GM11168 (cell line): ENCODE measurements at regions not wholly inside any gene's neighbourhood (a gene's known extent, or its start where the extent isn't known, plus 50 kb on each side); places are given as distances from the start of the nearest gene placed in this dataset.

ENCODE experiments used
- in situ Hi-C: fragments of 300-500 bp; cut with MboI; formaldehyde crosslinking; loops from one replicate; pipeline ENCODE4 v1.12.0; 2022; ENCODE audit warnings: low sequenced_read_pairs; ENCODE audit not compliant: unreplicated experiment

- in situ Hi-C loops = loop anchor here (10.0 to 25.0 kb wide), 3 partner anchors 279 to 604 kb away; no protein-coding TSS in a partner anchor
Observed at GRCh38 chr9:3733527-3734262, 207.9 kb upstream of the RFX3 start.

DNA sequence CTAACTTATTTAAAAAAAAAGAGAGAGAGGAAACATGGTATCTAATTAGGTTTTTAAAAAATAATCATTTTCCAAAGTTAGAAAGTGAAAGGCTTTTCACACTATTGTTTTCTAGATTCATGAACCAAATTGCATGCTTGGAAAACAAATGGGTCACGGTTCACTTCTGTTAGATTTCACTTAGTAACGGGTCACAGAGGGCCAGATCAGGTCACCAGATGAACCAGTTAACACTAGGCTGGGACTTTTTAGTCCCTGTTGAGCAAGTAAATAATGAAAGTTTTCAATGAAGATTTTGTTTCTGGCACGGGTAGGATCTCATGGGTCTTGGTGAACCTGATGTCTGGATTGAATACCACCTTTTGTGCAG is 207.2 kb upstream of the RFX3 start:
- in situ Hi-C loops = loop anchor here (10.0 to 25.0 kb wide), 3 partner anchors 278 to 604 kb away; no protein-coding TSS in a partner anchor

GRCh38 chr9:3732077-3733038 is 206.6 kb upstream of the RFX3 start:
- in situ Hi-C loops = loop anchor here (10.0 to 25.0 kb wide), 3 partner anchors 278 to 605 kb away; no protein-coding TSS in a partner anchor

GRCh38 chr9:3730511-3730922 is 204.7 kb upstream of the RFX3 start:
- in situ Hi-C loops = loop anchor here (10.0 to 25.0 kb wide), 3 partner anchors 276 to 607 kb away; no protein-coding TSS in a partner anchor

DNA sequence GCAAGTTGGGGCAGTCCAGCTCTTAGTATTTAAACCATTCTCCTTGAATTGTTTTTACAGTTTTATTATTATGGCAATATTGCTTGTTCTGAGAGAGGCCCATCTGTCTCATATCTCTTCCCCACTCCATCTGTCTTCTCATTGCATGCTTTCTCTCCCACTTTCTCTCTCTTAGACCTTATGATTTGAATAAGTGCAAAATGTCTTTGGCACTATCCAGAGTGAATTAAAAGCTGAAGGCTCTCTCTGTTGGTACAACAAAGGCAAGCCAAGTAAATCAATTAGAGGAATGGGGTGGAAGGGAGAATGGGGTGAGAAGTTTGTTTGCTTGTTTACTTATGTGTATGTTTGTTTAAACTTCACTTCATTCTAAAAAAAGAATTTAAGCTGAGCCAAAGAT is 195.3 kb upstream of the RFX3 start:
- in situ Hi-C loops = no loop called here

GRCh38 chr9:3719286-3719685 is 193.5 kb upstream of the RFX3 start:
- in situ Hi-C loops = no loop called here

DNA sequence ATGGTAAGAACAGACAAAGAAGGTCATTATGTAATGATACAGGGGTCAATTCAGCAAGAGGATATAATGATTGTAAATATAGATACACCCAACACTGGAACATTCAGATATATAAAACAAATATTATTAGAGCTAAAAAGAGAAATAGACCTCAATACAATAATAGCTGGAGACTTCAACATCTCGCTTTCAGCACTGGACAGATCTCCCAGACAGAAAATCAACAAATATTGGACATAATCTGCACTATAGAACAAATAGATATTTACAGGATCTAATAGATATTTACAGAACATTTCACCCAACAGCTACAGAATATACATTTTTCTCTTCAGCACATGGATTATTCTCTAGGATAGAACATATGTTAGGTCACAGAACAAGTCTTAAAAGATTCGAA is 190.6 kb upstream of the RFX3 start:
- in situ Hi-C loops = no loop called here

- in situ Hi-C loops = no loop called here
Observed at GRCh38 chr9:3708751-3709150, 182.9 kb upstream of the RFX3 start.

- in situ Hi-C loops = no loop called here
Observed at GRCh38 chr9:3704890-3705289, 179.1 kb upstream of the RFX3 start.

DNA sequence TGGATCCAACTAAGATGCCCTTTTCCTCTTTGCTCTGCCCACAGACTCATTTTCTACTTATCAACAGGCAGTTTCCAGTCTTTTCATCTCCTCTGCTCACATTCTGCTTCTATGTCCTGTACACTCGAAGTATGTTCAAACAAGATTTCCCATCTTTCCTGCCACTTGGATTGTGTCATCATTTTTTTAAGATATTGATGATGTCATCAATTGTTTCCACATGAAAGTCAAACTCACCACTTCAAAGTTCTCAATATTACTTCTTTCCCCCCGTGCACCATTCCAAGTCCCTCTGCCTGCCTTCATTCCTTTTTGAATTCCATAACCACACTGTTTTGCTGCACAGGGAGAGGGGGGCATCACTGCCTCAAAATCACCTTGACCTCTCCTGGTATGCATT is 175.0 kb upstream of the RFX3 start:
- in situ Hi-C loops = no loop called here

GRCh38 chr9:3699883-3700282 is 174.1 kb upstream of the RFX3 start:
- in situ Hi-C loops = no loop called here

DNA sequence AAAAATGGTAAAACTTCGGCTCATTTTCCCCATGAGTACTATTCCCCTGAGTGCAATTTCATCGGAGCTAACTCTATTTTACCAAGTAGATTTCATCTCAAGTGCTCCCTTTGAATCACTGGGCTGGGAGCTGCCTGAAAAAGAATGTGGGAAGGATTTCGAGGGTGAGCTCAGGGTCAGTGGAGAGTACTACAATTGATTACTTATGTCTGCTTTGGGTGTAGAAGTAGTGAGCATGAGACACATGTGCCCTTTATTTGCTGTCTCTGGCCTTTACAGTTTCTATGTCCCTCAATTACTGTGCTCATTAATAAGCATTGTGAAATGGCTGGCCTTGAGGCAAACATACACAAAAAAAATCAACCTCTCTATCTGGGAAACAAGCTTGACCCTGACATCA is 172.7 kb upstream of the RFX3 start:
- in situ Hi-C loops = no loop called here

DNA sequence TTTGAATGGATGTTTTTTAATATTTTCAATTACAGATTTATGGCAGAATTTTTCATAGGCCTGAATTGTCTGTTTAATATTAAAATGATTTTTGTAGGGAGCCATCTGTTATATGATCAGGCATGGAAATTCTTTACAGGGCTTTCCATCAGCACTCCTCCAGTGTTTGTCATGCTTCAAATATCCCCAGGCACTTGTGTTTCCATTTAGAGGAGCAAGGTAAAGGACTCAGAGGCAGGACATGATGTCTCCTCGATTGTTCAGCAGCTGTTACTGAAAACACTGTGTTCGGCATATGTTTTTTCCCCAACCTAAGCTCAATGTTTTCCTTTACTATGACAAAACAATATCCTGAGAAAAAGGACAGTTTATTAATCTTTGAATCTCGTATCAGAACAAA is 172.3 kb upstream of the RFX3 start:
- in situ Hi-C loops = no loop called here

DNA sequence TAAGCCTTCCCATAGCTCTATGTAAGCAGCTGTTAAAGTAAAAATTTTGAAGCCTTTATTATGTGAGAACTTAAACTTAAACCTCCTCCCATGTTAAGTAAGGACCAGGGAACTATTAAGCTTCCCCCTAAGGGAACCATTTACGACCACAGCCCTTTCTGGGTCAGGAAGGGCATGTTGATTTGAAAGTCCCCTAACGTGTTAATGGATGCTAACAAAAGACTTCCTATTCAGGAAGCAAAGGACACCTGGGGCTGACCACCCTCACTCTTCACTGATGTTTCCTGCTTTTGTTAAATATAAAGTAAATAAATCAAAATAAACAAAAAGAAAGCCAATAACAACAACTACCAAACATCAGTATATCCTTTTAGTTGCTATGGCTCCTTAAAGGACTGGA is 170.6 kb upstream of the RFX3 start:
- in situ Hi-C loops = no loop called here

- in situ Hi-C loops = no loop called here
Observed at GRCh38 chr9:3692606-3693005, 166.8 kb upstream of the RFX3 start.

DNA sequence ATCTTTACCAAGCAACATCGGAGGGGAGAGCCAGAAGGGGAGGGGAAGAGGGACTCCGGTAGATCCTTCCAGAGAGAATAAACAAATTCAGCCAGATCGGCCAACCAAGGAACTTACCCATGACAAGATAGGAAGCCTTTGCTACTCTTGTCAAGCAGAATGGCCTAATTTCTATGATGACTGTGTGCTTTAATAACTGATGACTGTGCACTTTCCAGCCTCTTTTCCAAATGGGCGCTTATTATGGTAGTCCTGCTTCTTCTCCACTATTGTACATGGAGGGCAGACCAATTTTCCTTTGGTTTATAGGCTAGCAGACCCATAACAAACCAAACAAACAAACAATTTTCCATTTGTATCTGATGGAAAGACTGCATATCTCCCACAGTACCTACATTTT is 163.8 kb upstream of the RFX3 start:
- in situ Hi-C loops = no loop called here

DNA sequence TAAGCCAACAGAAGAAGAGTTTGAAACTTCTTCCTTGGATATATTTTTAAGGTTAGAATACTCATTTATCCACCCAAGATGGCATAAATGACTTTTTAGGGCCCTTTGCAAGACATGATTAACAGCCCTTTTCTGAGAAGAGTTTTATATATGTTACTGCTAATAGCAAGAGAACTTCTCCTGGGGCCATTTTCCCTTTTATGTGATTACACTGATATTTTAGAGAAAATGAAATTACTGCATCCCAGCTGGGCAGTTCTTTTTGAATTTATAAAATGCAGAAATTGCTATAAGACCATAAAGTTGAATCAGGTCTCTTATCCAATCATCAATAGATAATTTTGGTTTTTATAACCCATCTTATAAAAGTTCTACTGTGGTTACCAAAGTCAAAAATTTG is 161.3 kb upstream of the RFX3 start:
- in situ Hi-C loops = no loop called here

DNA sequence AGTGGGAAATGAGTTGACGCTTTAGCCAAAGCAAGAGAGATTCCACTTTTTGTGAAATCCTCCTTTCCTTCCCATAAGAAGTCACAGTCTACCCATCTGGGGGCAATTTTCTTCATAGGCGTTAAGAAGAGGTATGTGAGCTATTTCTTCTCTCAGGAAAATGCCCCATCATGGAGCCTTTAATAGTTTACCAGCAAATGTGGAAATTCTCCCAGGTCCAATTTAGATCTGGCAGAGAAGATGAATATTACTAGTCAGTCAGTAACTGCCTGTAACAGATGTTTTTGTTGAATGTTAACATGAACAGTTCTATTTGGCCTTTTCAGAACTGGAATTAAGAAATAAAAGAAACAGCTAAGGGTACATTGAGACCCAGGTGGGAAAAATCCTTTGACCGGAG is 156.4 kb upstream of the RFX3 start:
- in situ Hi-C loops = no loop called here

DNA sequence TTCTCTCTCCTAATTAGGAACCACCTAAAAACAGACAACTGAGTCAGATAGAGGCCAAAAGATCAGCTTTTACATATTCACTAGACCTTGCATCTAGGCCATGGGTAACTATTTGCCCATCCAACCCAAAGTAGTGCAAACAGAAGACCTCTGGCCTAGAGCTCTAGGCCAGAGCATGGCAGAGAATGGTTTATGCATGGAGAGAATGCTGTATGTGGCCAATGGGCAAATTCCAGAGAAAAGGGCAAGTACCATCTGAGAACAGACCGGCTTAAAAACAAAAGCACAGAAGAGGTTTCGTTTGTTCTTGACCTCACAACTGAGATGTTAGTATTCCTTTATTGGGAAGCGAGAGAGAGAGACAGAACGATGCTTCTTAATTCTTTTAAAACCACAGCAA is 151.7 kb upstream of the RFX3 start:
- in situ Hi-C loops = no loop called here

DNA sequence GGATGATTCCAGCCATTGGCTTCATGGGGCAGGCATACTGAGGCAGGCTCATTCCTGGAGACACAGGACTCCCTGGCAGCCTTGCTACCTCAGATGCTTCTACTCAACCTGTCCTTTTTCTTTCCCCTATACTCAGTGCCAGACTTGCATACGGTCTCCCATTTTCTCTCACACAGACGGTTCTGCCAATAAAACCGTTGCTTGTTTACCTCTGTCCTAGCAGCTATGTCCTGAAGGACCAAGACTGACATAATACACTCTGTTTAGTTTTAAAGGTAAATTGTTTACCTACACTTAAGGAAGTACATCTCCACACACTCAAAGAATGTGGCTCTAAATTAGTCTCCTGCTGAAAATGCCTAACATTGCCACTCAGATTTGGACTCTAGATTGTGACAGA is 151.0 kb upstream of the RFX3 start:
- in situ Hi-C loops = no loop called here

- in situ Hi-C loops = no loop called here
Observed at GRCh38 chr9:3675946-3676345, 150.1 kb upstream of the RFX3 start.
